GM12892 (cell line): ENCODE measurements at regions not wholly inside any gene's neighbourhood (a gene's known extent, or its start where the extent isn't known, plus 50 kb on each side); places are given as distances from the start of the nearest gene placed in this dataset.

ENCODE experiments used
- POLR2A ChIP-seq: IDR thresholded peaks from 2 replicates; pipeline ENCODE4 v1.6.1; 2011; ENCODE audit warnings: low read depth, low read length, control low read depth
- POLR2AphosphoS5 ChIP-seq: IDR thresholded peaks from 2 replicates; pipeline ENCODE4 v1.6.1; 2011; ENCODE audit warnings: low read depth, low read length, control low read depth

DNA sequence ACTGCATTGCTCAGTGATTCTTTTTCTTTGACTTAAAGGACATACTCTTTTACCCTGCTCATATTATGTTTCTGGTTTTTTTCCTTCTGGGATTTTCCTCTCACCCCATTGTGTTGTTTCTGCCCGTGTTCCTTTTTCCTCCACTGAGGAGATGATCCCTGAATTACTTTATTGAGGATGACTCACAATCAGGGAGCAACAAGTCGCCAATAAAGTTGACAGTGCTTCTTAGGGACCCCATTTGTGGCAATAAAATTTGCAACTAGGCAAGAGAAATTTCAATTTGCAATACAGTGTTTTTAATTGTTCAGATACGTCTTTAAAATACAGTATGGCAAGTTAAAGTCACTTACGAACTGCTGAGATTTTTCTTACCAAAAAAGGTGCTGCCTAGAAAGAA lies 217.9 kb downstream of the SOX4 start:
- TF ChIP-seq POLR2A (no peak), POLR2AphosphoS5 (no peak)
